K562 (cell line): ENCODE measurements at regions not wholly inside any gene's neighbourhood (a gene's known extent, or its start where the extent isn't known, plus 50 kb on each side); places are given as distances from the start of the nearest gene placed in this dataset.

Experiments used
- ATAC-seq: fragments of 200-7000 bp; cut with Tn5 transposase; 3 replicates; pipeline ENCODE4 v1.9.1; 2020; ENCODE audit warnings: moderate library complexity
- BruUV-seq: library from RNA; stranded (reverse); fragments of 400-500 nt; replicated peaks from 2 replicates; lab custom pipeline; 2021; lab: Mats Ljungman, UMichigan
- CTCF ChIA-PET: fragments of 300-600 bp; formaldehyde crosslinking; extraction: SDS; loops from one replicate; lab custom pipeline; 2021; ENCODE audit warnings: low intra/inter-chr PET ratio; lab: Yijun Ruan, JAX
- POLR2A ChIA-PET: fragments of 300-600, 350-650 bp; sonication (Branson Sonifier 250); formaldehyde crosslinking; extraction: SDS; loops from one replicate; lab custom pipeline; 2021; ENCODE audit warnings: antibody characterized with exemption, inconsistent platforms; lab: Yijun Ruan, JAX
- DNase-seq, 4 experiments: peaks; one replicate each; pipeline versions ENCODE4 v3.0.0 to v3.0.0-alpha.2; 2011 to 2018; ENCODE audit warnings: low spot score in 3 of 4, mixed read lengths in 3 of 4; ENCODE audit errors: extremely low read depth in 1 of 4
- FAIRE-seq: peaks from 2 replicates; lab custom pipeline; 2011; peaks lifted over from hg19 to GRCh38; lab: Jason Lieb, UNC
- H2AFZ ChIP-seq: 2 replicates; pipeline ENCODE4 v1.6.0; 2011; ENCODE audit warnings: low read depth, low read length, control low read depth, inconsistent platforms
- H3K27ac ChIP-seq: fragments of 200-600 bp; 3 replicates; pipeline ENCODE4 v1.8.0; 2011; ENCODE audit warnings: low read depth, mild to moderate bottlenecking, control low read depth, inconsistent platforms, low read length, moderate library complexity, mixed read lengths; ENCODE audit errors: extremely low read depth
- H3K27me3 ChIP-seq, 2 experiments: fragments of 300-600 bp in 1 of 2; 2 replicates in 1 of 2; 3 replicates in 1 of 2; pipeline versions ENCODE4 v1.6.0 to v1.8.0; 2011; ENCODE audit warnings: inconsistent platforms in 2 of 2, low read length in 2 of 2, mild to moderate bottlenecking in 1 of 2, mixed read lengths in 1 of 2, moderate library complexity in 1 of 2; ENCODE audit not compliant: control insufficient read depth in 2 of 2, insufficient read depth in 2 of 2
- H3K36me3 ChIP-seq: fragments of 300-600 bp; 3 replicates; pipeline ENCODE4 v1.8.0; 2011; ENCODE audit warnings: mild to moderate bottlenecking, low read length, inconsistent platforms; ENCODE audit not compliant: control insufficient read depth, insufficient read depth
- H3K4me1 ChIP-seq, 2 experiments: fragments of 200-600 bp in 1 of 2; replicated peaks in 1 of 2; 2 replicates in 1 of 2; 3 replicates in 1 of 2; pipeline versions ENCODE4 v1.5.1 to v1.8.0; 2011; ENCODE audit warnings: inconsistent platforms in 2 of 2, low read length in 2 of 2, mild to moderate bottlenecking in 1 of 2, mixed read lengths in 1 of 2, moderate library complexity in 1 of 2; ENCODE audit not compliant: control insufficient read depth in 2 of 2, insufficient read depth in 2 of 2
- H3K4me2 ChIP-seq: 2 replicates; pipeline ENCODE4 v1.6.1; 2011; ENCODE audit warnings: low read length, control low read depth, inconsistent platforms, mixed read lengths; ENCODE audit not compliant: insufficient read depth
- H3K4me3 ChIP-seq: fragments of 200-600 bp; sonication (generic), shearing (Covaris generic); 2 replicates; pipeline ENCODE4 v1.5.1; 2016; ENCODE audit warnings: control low read depth, inconsistent platforms
- H3K79me2 ChIP-seq: fragments of 200-600 bp; 3 replicates; pipeline ENCODE4 v1.8.0; 2011; ENCODE audit warnings: low read length, inconsistent platforms; ENCODE audit not compliant: control insufficient read depth, insufficient read depth
- H3K9ac ChIP-seq, 2 experiments: 2 replicates each; pipeline versions ENCODE4 v1.6.0 to v1.6.1; 2011; ENCODE audit warnings: low read depth in 2 of 2, low read length in 2 of 2, control low read depth in 1 of 2, inconsistent platforms in 1 of 2, mild to moderate bottlenecking in 1 of 2, mixed read lengths in 1 of 2; ENCODE audit not compliant: insufficient read depth in 1 of 2
- H3K9me1 ChIP-seq: one replicate; pipeline ENCODE4 v1.6.0; 2011; ENCODE audit warnings: inconsistent platforms, mild to moderate bottlenecking, low read length, moderate library complexity; ENCODE audit not compliant: control insufficient read depth, insufficient read depth
- H3K9me3 ChIP-seq: replicated peaks from 2 replicates; pipeline ENCODE4 v1.5.1; 2011; ENCODE audit warnings: low read depth, low read length, inconsistent platforms; ENCODE audit not compliant: control insufficient read depth, insufficient read depth
- H4K20me1 ChIP-seq: replicated peaks from 2 replicates; pipeline ENCODE4 v1.6.1; 2011; ENCODE audit warnings: low read length, inconsistent platforms, mixed read lengths; ENCODE audit not compliant: control insufficient read depth, insufficient read depth
- CHD4 ChIP-seq: fragments of 200-600 bp; sonication (generic); IDR thresholded peaks from 3 replicates; pipeline ENCODE4 v1.6.1; 2012; ENCODE audit warnings: low read depth, mild to moderate bottlenecking, mixed read lengths, low read length, inconsistent platforms; ENCODE audit not compliant: insufficient read depth, insufficient replicate concordance, poor library complexity, severe bottlenecking
- CREM ChIP-seq: IDR thresholded peaks from 2 replicates; pipeline ENCODE4 v1.6.1; 2014; ENCODE audit warnings: antibody characterized with exemption, low read depth
- EWSR1 ChIP-seq: fragments of 450-650 bp; IDR thresholded peaks from 2 replicates; pipeline ENCODE4 v1.6.1; 2018; ENCODE audit warnings: borderline replicate concordance, mild to moderate bottlenecking, low read depth, moderate library complexity; ENCODE audit not compliant: partially characterized antibody
- FOXA3 ChIP-seq, 2 experiments: fragments of 450-650 bp in 1 of 2; sonication (generic) in 1 of 2; formaldehyde crosslinking; IDR thresholded peaks in 1 of 2; conservative IDR thresholded peaks in 1 of 2; 2 replicates each; pipeline versions ENCODE4 v1.4.0 to v1.8.0; 2020 to 2022; ENCODE audit warnings: mild to moderate bottlenecking in 2 of 2, missing genetic modification reagents in 1 of 2
- SAP30 ChIP-seq: fragments of 200-600 bp; sonication (generic); IDR thresholded peaks from 2 replicates; pipeline ENCODE4 v1.6.1; 2012; ENCODE audit warnings: borderline replicate concordance, low read depth, mild to moderate bottlenecking, moderate library complexity, low read length, control low read depth, inconsistent platforms; ENCODE audit not compliant: insufficient read depth, poor library complexity, severe bottlenecking
- WGBS: fragments of 100-300 bp; shearing (Covaris generic); methylation state at CpG from one replicate; pipeline ENCODE4 v1.1.6; 2016; ENCODE audit warnings: low coverage, mixed read lengths; ENCODE audit not compliant: insufficient coverage; ENCODE audit errors: missing lambda C conversion rate; 5-methylcytosine and 5-hydroxymethylcytosine counted together
- in situ Hi-C: fragments of 300-500 bp; cut with MboI; formaldehyde crosslinking; loops from 4 replicates; pipeline ENCODE4 v1.15.0; 2018; ENCODE audit warnings: inconsistent platforms, mixed read lengths
- intact Hi-C: fragments of 100-400 bp; cut with micrococcal nuclease; formaldehyde crosslinking; loops from 2 replicates; pipeline ENCODE4 v1.14.2; 2022
- TF ChIP-seq, protein P1 (sequence below): fragments of 250-450 bp; sonication (Bioruptor Pico); IDR thresholded peaks from 2 replicates; pipeline ENCODE4 v1.5.0; 2020; ENCODE audit warnings: mild to moderate bottlenecking
- TF ChIP-seq, protein P2 (sequence below): fragments of 200-800 bp; sonication (Bioruptor generic); IDR thresholded peaks from 2 replicates; pipeline ENCODE4 v1.6.1; 2017; ENCODE audit warnings: missing genetic modification characterization, missing compliant biosample characterization
- TF ChIP-seq, protein P3 (sequence below): sonication (generic); formaldehyde crosslinking; IDR thresholded peaks from 2 replicates; pipeline ENCODE4 v1.8.0; 2022; ENCODE audit warnings: missing genetic modification reagents, mild to moderate bottlenecking, borderline replicate concordance

DNA sequence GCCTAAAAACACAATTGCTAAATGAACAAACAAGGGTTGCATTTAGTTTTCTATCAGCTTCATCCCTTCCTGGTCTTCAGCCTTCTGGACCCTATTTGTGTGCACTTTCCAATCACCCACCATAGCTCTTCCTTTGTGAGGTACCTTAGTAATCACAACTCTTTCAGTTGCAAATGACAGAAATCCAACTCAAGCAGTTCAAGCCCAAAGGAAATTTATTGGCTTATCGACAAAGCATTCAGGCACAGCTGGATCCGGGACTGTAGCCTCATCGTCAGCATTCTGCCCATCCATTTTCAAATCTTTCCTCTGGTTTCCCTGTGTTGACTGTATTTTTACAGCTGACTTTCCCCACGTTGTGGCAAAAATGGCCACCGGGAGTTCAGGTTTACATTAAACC is 148.6 kb upstream of the VASH1 start:
- in situ Hi-C loops (no loop called here), intact Hi-C loops (no loop called here)
- Histone ChIP-seq H3K27me3 (peaks cover under 1% of the 10 kb centered on the region in 2 experiments; a peak in 3 of 5 replicates), H3K27ac (no peak overlapping the region), H3K9ac (no peak overlapping the region), H3K79me2 (no peaks in the 10 kb centered on the region), H3K4me2 (no peak overlapping the region), H3K4me1 (no peaks in the 10 kb centered on the region), H3K36me3 (no peaks in the 10 kb centered on the region), H3K9me3 (no peaks in the 10 kb centered on the region), H2AFZ (no peak overlapping the region), H4K20me1 (no peaks in the 10 kb centered on the region), H3K4me3 (no peak overlapping the region), H3K9me1 (no peaks in the 10 kb centered on the region)
- TF ChIP-seq SAP30: no peak
- no peak for ATAC-seq
- FAIRE-seq: no peak
- no TSS peak for BruUV-seq
- WGBS: 2% methylated on average over 3 of the region's 5 CpGs
- CTCF ChIA-PET: no interaction called here
- DNase-seq: no peak
- POLR2A ChIA-PET: interaction anchor here (0.6 to 0.7 kb wide), 2 partner anchors 33 to 1488 kb away, joined by 3 to 4 read pairs; no protein-coding TSS in a partner anchor

DNA sequence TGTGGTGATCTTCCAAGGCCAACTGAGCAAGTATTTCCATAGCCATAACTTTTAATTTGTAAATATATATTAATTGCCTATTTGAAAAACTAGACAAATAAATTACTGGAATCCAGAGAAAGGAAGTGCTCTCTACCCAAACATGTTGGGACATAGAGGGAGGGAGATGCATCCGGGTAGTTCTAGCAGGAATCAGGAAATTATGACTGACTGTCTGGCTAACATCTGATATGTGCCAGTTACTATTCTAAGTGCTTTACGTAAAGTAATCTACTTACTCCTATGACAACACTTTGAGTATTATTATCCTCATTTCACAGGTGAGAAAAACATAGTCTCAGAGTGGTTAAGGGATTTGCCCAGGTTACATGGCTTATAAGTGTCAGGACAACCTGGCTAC is 147.7 kb upstream of the VASH1 start:
- intact Hi-C loops: no loop called here
- H4K20me1 ChIP-seq: no peaks in the 10 kb centered on the region
- no peak overlapping the region for H3K4me2 ChIP-seq
- no peak overlapping the region for H3K4me3 ChIP-seq
- no peak for DNase-seq
- no peak overlapping the region for H3K9ac ChIP-seq
- H3K27ac ChIP-seq: no peak overlapping the region
- POLR2A ChIA-PET: interaction anchor here (0.6 kb wide), 1 partner anchor 189 kb away, joined by 3 read pairs; no protein-coding TSS in a partner anchor
- no peaks in the 10 kb centered on the region for H3K4me1 ChIP-seq
- H3K79me2 ChIP-seq: no peaks in the 10 kb centered on the region
- in situ Hi-C loops: no loop called here
- no peaks in the 10 kb centered on the region for H3K36me3 ChIP-seq
- CTCF ChIA-PET: no interaction called here
- H3K9me3 ChIP-seq: no peaks in the 10 kb centered on the region
- H3K9me1 ChIP-seq: no peaks in the 10 kb centered on the region
- no peak for ATAC-seq
- H3K27me3 ChIP-seq: no peaks in the 10 kb centered on the region; a peak in 1 of 5 replicates
- WGBS: 4% methylated on average over 2 of the region's 2 CpGs
- no peak for FAIRE-seq
- no peak overlapping the region for H2AFZ ChIP-seq
- no TSS peak for BruUV-seq
- TF ChIP-seq FOXA3 (CRISPR knock-in tag; conservative IDR thresholded peaks at IDR 0.05 in 1 of 2, IDR thresholded peaks at IDR 0.05 in 1 of 2) (no peak), CREM (no peak), EWSR1 (no peak), CHD4 (no peak)
- TF ChIP-seq, protein P1, sequence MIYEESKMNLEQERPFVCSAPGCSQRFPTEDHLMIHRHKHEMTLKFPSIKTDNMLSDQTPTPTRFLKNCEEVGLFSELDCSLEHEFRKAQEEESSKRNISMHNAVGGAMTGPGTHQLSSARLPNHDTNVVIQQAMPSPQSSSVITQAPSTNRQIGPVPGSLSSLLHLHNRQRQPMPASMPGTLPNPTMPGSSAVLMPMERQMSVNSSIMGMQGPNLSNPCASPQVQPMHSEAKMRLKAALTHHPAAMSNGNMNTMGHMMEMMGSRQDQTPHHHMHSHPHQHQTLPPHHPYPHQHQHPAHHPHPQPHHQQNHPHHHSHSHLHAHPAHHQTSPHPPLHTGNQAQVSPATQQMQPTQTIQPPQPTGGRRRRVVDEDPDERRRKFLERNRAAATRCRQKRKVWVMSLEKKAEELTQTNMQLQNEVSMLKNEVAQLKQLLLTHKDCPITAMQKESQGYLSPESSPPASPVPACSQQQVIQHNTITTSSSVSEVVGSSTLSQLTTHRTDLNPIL (CRISPR knock-in tag): no peak
- TF ChIP-seq, protein P2, sequence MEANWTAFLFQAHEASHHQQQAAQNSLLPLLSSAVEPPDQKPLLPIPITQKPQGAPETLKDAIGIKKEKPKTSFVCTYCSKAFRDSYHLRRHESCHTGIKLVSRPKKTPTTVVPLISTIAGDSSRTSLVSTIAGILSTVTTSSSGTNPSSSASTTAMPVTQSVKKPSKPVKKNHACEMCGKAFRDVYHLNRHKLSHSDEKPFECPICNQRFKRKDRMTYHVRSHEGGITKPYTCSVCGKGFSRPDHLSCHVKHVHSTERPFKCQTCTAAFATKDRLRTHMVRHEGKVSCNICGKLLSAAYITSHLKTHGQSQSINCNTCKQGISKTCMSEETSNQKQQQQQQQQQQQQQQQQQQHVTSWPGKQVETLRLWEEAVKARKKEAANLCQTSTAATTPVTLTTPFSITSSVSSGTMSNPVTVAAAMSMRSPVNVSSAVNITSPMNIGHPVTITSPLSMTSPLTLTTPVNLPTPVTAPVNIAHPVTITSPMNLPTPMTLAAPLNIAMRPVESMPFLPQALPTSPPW: no peak
- TF ChIP-seq, protein P3, sequence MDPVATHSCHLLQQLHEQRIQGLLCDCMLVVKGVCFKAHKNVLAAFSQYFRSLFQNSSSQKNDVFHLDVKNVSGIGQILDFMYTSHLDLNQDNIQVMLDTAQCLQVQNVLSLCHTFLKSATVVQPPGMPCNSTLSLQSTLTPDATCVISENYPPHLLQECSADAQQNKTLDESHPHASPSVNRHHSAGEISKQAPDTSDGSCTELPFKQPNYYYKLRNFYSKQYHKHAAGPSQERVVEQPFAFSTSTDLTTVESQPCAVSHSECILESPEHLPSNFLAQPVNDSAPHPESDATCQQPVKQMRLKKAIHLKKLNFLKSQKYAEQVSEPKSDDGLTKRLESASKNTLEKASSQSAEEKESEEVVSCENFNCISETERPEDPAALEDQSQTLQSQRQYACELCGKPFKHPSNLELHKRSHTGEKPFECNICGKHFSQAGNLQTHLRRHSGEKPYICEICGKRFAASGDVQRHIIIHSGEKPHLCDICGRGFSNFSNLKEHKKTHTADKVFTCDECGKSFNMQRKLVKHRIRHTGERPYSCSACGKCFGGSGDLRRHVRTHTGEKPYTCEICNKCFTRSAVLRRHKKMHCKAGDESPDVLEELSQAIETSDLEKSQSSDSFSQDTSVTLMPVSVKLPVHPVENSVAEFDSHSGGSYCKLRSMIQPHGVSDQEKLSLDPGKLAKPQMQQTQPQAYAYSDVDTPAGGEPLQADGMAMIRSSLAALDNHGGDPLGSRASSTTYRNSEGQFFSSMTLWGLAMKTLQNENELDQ: no peak
